Bronchial epithelial cell (primary cell): ENCODE measurements at regions not wholly inside any gene's neighbourhood (a gene's known extent, or its start where the extent isn't known, plus 50 kb on each side); places are given as distances from the start of the nearest gene placed in this dataset.

Experiments
- DNase-seq: peaks from one replicate; pipeline ENCODE4 v3.0.0-alpha.2; 2010; ENCODE audit warnings: low read depth
- FAIRE-seq: peaks from 2 replicates; lab custom pipeline; 2011; peaks lifted over from hg19 to GRCh38; lab: Jason Lieb, UNC
- H3K27me3 ChIP-seq: 2 replicates; pipeline ENCODE4 v1.5.1; 2011; ENCODE audit warnings: low read length; ENCODE audit not compliant: control insufficient read depth, insufficient read depth
- H3K36me3 ChIP-seq: 2 replicates; pipeline ENCODE4 v1.5.1; 2011; ENCODE audit warnings: low read length; ENCODE audit not compliant: control insufficient read depth, insufficient read depth
- H3K4me3 ChIP-seq: 2 replicates; pipeline ENCODE4 v1.5.1; 2011; ENCODE audit warnings: mild to moderate bottlenecking, low read depth, low read length, control low read depth
- TF ChIP-seq, protein P1 (sequence below): IDR thresholded peaks from 2 replicates; pipeline ENCODE4 v1.5.1; 2011; ENCODE audit warnings: mild to moderate bottlenecking, moderate library complexity, low read length, control low read depth, inconsistent platforms; ENCODE audit not compliant: insufficient read depth, severe bottlenecking

DNA sequence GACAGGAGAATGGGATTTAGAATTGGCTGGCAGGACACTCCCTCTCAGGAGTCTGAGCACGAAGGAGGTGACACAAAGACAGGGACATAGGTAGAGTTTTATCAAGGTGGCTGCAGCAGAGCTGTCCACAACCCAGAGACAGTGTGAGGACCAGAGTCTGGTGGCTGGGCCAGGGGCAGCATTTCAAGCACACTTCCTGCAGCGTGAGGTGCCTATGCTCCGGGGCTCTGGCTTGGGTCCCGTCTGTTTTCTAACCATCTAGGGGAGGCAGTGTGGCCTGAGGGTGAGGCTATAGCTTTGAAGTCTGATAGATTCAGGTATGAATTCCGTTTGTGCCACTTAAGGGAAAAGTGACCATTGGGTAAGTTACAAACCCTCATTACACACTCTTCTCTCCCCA is 222.7 kb upstream of the ZMIZ1 start:
- Histone ChIP-seq H3K4me3 (no peak overlapping the region), H3K36me3 (no peaks in the 10 kb centered on the region), H3K27me3 (peaks cover 6% of the 10 kb centered on the region)
- TF ChIP-seq, protein P1, sequence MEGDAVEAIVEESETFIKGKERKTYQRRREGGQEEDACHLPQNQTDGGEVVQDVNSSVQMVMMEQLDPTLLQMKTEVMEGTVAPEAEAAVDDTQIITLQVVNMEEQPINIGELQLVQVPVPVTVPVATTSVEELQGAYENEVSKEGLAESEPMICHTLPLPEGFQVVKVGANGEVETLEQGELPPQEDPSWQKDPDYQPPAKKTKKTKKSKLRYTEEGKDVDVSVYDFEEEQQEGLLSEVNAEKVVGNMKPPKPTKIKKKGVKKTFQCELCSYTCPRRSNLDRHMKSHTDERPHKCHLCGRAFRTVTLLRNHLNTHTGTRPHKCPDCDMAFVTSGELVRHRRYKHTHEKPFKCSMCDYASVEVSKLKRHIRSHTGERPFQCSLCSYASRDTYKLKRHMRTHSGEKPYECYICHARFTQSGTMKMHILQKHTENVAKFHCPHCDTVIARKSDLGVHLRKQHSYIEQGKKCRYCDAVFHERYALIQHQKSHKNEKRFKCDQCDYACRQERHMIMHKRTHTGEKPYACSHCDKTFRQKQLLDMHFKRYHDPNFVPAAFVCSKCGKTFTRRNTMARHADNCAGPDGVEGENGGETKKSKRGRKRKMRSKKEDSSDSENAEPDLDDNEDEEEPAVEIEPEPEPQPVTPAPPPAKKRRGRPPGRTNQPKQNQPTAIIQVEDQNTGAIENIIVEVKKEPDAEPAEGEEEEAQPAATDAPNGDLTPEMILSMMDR, result no peak
- DNase-seq, result no peak
- no peak for FAIRE-seq

DNA sequence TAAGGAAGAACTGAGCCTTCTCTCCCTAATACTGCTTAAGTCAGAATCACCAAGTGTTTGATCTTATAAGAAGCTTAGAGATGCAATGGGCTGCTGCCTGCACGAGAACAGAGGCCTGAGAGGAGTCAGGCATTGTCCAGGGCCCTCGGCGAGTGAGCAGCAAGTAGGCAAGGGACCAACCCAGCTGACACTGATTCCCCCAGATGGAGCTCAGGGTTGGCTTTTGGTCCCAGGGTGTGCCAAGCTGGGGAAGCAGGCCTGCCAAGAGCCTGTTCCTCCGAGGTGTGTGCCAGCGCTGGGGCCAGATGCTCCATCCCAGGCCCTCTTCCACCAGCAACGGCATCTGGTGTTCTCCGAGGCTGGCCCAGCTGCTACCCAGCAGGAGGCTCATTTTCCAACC is 222.0 kb upstream of the ZMIZ1 start:
- Histone ChIP-seq H3K27me3 (peaks cover 4% of the 10 kb centered on the region), H3K4me3 (no peak overlapping the region), H3K36me3 (no peaks in the 10 kb centered on the region)
- FAIRE-seq (no peak), DNase-seq (no peak)
- TF ChIP-seq, protein P1, result no peak

DNA sequence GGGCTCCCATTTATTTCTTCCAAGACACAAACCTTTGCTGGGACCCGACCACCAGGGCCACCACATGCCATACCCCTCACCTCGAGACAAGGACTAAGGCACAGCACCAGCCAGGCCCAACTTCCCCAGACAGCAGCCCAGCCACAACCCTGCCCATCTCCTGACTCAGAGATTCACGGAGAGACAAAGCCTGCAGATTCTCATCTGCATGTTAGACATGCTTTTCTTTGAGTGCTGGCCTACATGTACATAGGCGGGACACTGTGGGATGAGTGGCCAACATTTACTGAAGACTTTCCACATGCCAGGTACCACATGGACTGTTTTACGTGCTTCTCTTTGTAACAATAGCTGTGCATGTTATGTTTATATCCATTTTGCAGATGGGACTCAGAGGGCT is 221.3 kb upstream of the ZMIZ1 start:
- no peaks in the 10 kb centered on the region for H3K36me3 ChIP-seq
- DNase-seq (no peak), FAIRE-seq (no peak)
- TF ChIP-seq, protein P1, result no peak
- no peak overlapping the region for H3K4me3 ChIP-seq
- peaks cover 2% of the 10 kb centered on the region for H3K27me3 ChIP-seq

DNA sequence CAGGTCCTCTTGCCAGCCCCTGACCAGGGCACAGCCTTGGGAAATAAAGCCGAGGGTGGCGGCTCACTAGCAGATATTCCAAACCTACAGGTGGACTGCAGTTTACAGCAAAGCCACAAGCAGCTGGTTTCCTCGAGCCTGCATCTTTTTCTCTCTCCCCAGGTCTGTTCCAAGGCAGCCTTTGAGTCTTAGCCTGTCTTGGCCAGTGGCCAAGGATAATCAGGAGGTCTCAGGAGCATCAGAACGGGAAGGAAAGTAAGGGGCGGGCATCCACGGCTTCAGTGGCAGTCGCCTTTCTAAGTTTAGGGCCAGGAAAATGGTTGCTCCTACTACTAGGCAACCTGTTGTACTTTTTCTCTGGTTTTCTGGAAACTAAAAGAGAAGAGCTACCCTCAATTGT is 219.7 kb upstream of the ZMIZ1 start:
- Histone ChIP-seq H3K4me3 (no peak overlapping the region), H3K36me3 (no peaks in the 10 kb centered on the region), H3K27me3 (peaks cover 2% of the 10 kb centered on the region)
- TF ChIP-seq, protein P1, result no peak
- DNase-seq (no peak), FAIRE-seq (no peak)

DNA sequence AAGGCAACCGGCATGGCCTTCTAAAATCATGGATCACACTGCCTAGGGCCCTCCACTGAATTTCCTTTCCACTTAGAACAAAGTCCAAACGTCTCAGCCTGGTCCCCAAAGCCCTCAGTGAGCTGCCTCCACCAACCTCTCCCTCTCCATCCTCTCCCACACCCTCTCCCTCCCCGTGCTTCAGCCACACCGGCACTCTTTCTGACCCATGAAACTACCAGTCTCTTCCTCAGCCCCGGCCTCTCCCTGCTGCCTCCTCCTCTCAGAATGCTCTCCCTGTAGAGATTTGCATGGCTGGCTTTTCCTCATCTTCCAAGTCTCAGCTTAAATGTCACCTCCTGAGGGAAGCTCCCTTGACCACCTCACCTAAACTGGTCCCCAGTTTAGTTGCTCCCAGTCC is 219.0 kb upstream of the ZMIZ1 start:
- TF ChIP-seq, protein P1, result no peak
- Histone ChIP-seq H3K27me3 (peaks cover 2% of the 10 kb centered on the region), H3K36me3 (no peaks in the 10 kb centered on the region), H3K4me3 (no peak overlapping the region)
- DNase-seq, result no peak
- FAIRE-seq, result no peak

DNA sequence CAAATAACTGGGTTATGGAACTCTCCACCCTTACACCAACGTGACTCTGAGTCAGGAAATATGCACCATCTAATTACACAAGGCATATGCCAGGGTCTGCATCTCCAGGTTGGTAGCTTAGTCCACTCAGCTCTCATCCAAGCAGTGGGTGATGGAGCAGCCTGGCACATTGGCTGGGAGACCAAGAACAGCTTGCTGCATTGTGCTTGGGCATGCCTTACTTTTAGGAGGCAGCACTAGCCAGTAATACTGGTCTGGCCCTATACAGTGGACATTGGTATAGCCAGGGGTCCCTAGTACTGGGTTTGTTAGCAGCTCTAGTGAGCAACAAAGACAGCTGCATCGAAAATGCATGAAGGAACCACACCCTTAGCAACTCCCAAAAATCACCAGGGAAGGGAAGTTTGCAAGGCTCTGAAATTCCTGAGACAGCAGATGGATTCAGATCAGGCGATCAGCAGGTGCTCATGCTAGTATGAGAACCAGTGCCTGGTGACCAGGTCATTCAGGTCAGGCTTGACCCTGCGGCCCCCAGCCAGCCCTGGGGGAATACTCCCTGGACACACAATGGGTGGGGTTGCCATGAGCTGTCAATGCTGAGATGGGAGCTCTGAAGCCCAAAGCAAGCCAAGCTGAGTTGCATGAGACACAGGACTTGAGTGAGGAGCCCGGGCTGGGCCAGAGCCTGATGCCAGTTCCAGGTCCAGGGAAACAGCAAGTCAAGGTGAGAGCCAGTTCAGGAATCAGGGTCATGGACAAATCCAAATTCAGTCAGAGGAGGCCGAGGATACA is 217.9 kb upstream of the ZMIZ1 start:
- Histone ChIP-seq H3K27me3 (peaks cover 2% of the 10 kb centered on the region), H3K4me3 (no peak overlapping the region), H3K36me3 (no peaks in the 10 kb centered on the region)
- TF ChIP-seq, protein P1, result no peak
- FAIRE-seq (no peak), DNase-seq (no peak)
